HEK293 (cell line): ENCODE measurements at regions not wholly inside any gene's neighbourhood (a gene's known extent, or its start where the extent isn't known, plus 50 kb on each side); places are given as distances from the start of the nearest gene placed in this dataset.

Source experiments
- CTCF ChIP-seq: fragments of 450-650 bp; formaldehyde crosslinking; IDR thresholded peaks from 2 replicates; pipeline ENCODE4 v1.5.1; 2016; ENCODE audit warnings: missing biosample characterization, missing genetic modification characterization
- ZFP3 ChIP-seq: fragments of 450-650 bp; formaldehyde crosslinking; IDR thresholded peaks from 2 replicates; pipeline ENCODE4 v1.5.1; 2016; ENCODE audit warnings: low read depth, missing biosample characterization, missing genetic modification characterization
- ZNF324 ChIP-seq: fragments of 450-650 bp; formaldehyde crosslinking; IDR thresholded peaks from 2 replicates; pipeline ENCODE4 v1.5.1; 2016; ENCODE audit warnings: missing biosample characterization, missing genetic modification characterization

- no peak for TF ChIP-seq ZNF324 (tag by site-specific recombination)
- no peak for TF ChIP-seq ZFP3
- no peak for TF ChIP-seq CTCF (tag by site-specific recombination)
Observed at GRCh38 chr20:24166123-24166381, 177.5 kb upstream of the GGTLC1 start.
